ENCODE measurements at regions not wholly inside any gene's neighbourhood (a gene's known extent, or its start where the extent isn't known, plus 50 kb on each side); places are given as distances from the start of the nearest gene placed in this dataset.

DNA sequence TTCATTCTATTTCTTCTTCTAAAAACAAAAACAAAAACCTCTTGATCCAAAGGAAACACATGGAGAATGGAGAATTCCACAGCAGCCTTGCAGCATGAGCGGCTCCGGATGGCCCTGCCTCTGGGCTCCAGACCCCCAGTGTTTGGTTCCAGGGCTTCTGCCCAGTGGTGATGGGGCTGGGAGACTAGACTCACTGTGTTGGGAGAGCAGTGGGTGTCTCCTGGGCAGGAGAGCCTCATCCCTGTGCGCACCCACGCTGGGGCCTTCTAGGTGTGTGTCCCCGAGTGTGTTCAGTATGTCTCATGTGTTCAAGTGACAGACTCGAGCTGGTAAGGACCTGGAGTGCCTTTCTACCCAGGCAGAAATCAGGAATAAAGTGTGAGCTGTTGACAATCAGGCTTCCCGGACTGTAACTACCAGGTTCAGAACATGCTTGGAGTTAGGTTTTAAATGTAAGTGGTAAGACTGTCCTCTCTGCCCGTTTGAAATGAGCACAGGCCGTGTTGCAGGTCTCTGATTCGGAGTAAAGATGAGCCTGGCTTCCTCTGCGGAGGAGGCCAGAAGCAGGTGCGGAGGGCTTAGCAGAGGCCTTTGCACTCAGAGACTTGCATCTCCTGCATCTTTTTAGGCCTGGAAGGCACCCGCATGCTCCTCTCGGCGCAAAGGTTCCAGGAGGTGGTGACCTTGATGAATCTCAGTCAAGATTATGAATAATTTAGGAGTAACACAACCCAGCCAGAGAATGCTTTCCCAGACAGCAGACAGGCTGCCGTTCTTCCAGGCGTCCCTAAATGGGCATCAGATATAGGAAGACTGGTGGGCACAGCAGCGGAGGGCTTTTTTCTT lies 253.6 kb downstream of the CDH26 start:
- no peak for DNase-seq (ENCODE audit: extremely low read depth, low read depth)

DNA sequence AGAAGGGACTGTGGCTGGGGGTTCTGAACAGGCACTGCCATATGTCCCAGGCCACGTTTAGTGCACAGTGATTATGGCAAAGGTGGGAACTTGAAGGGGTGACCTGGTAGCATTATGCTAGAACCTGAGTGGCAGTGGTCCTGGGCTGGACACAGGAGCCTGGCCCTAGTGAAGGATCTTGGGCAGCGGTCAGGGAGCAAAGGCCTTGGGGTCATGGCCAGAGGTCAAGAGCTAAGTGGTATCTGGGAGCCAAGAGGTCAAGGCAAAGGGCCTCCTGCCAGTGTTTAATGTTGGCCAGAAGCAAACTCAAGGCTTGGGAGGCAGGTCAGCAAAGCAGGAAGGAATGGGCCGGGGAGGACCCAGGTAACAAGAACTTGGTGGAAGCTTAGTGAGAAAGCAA lies 254.5 kb downstream of the CDH26 start:
- DNase-seq (ENCODE audit: extremely low read depth, low read depth), result no peak

DNA sequence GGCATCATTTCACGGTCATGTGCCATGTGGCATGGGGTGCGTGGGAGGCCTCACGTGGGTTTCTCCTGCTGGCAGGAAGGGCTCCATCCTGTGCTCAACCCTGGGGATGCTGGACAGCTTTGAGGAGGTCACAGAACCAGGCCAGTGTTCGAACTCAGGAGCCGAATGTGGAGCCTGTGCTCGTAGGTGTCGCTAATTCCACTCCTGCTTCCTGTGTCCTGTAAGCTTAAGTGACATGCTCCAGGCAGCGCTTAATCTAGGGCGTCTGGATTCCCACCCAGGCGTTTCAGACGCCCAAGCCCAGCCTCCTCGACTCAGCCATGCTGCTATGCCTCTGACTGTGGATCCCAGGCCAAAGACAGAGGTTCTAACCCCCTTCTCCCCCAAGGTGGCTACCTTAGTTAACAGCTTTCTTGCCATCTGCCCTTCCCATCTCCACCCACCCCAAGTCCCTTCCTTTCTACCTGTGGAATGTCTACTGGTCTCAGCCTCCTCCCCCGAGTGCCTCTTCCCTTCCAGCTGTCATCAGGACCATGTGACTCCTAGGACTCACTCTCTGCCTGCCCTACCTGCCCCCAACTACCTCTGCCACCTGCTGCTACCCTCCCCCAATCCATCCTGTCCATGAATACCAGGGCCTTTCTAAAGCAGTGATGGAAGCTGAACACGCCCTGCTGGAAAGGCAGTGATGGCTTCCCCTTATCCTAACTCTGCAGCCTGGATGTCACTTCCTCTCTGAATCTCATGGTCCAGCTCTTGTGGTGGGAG lies 255.1 kb downstream of the CDH26 start:
- DNase-seq (ENCODE audit: extremely low read depth, low read depth), result no peak

DNA sequence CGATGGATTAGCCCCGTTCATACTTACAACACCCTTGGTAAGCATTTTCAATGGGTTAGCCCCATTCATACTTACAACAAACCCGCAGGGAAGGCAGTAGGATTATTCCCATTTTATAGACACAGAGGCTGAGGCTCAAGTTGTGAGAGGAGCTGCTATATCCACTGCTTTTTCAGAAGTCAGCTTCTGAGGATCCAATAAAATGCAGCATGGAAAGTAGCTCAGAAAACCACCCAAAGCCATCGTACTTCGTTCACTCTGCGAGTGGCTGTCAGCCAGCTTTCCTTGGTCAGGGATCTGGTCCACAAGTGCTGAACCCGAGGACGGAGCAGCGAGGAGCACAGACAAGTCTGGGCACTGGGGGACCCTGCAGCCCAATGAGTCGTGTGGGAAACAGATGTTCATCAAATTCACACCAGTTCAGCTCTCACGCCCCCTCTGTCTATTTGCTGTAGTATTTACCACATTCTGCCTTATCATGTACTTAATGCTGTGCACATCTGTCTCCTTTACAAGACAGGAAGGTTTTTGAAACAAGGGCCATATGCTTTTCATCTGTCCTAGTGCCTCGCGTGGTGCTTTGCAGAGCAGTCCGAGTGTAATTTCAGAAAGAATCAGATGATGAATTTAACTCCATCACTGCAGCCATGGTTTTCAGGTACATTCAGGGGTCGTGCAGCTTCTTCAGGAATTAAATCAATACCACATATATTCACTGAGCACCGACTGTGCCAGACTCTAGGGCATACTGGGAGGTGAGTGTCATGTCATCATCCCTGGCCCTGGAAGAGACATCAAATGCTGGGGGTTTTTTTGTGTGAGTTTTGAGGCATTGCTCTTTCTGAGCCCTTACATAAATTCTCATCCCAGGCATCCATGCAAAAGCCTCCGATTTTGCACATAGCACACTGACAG lies 256.9 kb downstream of the CDH26 start:
- DNase-seq (ENCODE audit: extremely low read depth, low read depth), result no peak

DNA sequence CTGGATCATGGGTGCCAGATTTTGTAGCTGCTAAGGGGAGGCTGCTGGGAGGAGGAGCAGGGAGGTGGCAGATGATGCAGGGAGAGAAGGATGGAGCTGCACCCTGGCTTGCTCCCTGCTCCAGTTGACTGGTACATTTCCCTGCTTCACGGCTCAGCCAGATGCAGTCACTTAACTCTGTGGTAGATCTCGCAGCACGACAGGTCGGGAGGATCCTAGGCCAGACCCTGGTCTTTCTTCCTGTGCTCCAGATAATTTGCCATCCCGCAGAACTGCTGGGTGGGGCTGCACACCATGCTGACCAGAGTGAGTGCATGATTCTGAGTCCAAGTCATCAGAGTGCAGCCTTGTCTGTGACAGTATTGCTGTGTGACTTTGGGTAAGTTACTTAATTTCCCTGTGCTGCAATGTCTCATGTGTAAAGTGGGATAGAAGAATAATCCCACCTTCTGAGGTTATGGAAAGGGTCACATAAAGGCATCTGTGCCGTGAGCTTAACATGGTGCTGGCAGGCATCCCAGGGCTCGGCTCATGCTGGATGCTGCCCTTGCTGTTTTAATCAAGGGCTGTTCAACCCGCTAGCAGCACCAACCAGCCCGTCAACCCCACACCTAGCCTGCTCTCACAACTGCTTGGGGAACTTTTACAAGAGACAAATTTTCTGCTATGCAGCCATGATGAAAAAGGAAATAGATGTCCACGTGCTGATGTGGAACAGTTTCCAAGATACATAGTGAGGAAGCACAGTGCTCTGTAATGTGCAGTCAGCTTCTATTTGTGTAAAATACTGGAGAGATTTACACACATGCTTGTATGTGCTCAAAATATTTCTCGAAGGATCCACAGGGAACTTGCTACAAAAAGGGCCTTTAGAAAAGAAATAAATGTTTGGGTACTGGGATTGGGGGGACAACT lies 257.9 kb downstream of the CDH26 start:
- no peak for DNase-seq (ENCODE audit: extremely low read depth, low read depth)

DNA sequence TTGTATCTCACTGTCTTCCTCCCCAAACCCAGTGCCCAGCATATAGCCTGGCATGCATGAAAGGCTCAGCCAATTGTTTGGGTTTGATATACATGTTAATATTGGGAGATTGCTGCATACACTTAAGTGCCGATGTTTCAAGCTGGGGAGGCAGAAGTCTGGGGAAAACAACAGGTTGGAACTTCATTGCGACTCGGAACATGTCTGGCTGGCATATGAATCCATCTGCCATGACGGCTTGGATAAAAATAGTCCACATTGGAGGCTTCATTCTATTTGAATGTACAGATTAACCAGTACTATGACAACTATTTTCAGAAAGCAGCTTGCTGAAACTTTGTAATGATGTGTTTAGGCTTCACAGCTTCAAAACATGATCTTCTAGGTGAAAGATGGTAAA lies 261.0 kb downstream of the CDH26 start:
- DNase-seq (ENCODE audit: extremely low read depth, low read depth), result no peak

DNA sequence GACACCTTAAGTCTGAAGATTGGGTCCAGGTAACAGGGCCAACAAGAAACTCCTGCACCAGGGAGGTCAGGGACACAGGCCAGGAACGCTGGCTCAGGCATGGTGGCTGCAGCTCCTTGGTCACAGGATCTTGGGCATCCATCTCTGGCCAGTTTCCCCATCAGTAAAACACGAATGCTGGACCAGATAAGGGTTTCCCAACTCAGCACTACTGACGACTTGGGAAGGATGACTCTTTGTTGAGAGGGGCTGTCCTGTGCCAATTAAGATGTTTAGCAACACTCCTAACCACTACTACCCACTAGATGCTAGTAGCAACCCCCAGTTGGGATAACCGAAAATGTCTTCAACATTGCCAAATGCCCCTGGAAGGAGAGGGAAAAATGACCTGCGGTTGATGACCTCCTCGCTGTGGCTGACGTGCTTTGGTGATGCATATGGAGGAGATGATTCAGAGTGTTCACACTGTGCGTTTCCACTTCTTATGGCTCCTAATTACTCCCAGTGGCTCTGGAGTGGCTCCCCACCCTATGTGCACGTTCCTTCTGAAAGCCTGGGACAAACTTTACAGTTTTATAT lies 261.9 kb downstream of the CDH26 start:
- DNase-seq (ENCODE audit: extremely low read depth, low read depth), result no peak

DNA sequence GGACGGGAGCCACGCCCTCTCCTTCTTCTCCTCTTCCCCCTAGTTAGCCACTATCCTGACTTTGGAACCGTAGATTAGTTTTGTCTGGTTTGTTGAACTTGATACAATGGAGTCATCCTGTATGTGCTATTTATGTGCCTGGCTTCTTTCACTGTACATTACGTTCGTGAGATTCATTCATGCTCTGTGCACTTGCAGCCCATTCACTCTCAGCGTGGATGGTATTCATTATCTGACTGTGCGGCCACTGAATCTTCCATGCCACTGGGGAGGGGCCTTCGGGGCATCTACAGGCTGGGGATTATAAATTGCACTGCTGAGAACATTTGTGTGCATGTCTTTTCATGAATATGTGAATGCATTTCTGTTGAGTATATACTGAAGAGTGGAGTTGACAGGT lies 262.5 kb downstream of the CDH26 start:
- DNase-seq (ENCODE audit: extremely low read depth, low read depth), result no peak

DNA sequence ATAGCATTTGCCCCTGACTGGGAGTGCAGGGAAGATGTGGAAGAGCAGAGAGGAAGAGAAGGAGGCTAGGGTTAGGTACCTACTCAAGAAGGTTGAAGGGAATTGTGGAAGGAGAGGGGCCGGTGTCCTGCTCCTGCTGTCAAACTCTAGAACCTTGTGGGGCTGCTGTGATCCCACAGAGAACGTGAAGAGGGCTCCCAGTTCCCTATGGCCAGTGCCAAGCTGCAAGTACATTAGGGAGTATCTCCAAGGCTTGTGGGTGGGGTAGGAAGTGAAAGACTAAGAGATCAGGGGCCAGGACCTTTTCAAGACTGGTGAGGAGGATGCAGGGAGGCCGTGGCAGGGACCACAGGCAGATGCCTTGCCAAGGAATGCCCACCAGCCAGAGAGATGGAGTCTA lies 263.4 kb downstream of the CDH26 start:
- no peak for DNase-seq (ENCODE audit: extremely low read depth, low read depth)

DNA sequence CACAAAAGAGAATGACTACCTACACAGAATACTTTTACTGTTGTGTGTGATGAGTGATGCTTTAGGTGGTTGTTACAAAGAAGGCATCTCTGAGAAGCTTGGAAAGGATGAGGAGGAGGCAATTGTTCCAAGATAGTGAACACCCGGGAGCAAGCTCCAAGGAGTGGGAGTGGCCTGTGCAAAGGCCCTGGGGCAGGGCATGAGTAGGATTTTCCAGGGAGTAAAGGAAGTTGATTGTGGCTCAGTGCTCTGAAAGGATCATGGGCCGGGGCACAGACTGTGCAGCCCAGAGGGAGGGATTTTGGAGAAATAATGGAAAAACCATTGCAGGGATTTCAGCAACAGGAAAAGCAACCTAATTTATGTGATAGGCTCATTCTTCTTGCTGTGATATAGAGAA lies 264.3 kb downstream of the CDH26 start:
- no peak for DNase-seq (ENCODE audit: extremely low read depth, low read depth)

DNA sequence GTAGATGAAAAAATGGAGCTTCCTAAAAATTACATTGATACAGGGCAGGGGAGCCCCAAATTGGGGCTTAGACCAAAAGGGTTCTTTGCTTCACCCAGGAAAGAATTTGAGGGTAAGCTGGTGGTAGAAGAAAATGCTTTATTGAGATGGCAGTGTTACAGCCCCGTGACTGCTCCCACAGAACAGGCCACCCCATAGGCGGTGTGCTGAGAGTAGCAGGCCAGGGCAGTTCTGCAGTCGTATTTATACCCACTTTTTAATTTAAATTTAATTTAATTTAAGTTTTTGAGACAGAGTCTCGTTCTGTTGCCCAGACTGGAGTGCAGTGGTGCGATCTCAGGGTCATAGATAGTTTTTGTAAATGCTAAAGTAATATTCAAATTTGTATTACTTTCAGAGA lies 265.0 kb downstream of the CDH26 start:
- DNase-seq (ENCODE audit: extremely low read depth, low read depth), result no peak

DNA sequence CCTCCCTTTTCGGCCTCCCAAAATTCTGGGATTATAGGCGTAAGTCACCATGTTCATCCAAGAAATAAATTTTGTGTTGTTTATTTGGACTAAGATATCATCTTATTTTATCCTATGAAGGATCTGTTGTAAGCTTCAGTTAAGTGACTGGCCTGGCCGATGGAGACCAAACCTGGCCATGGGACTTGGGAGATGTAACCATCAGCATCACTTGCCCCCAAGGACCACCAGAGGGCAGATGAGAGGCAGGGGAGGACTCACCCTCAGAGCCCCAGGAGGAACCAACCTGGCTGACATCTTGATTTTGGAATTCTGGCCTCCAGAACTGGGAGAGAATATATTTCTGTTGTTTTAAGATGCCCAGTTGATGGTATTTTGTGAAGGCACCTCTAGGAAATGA lies 266.7 kb downstream of the CDH26 start:
- no peak for DNase-seq (ENCODE audit: extremely low read depth, low read depth)

DNA sequence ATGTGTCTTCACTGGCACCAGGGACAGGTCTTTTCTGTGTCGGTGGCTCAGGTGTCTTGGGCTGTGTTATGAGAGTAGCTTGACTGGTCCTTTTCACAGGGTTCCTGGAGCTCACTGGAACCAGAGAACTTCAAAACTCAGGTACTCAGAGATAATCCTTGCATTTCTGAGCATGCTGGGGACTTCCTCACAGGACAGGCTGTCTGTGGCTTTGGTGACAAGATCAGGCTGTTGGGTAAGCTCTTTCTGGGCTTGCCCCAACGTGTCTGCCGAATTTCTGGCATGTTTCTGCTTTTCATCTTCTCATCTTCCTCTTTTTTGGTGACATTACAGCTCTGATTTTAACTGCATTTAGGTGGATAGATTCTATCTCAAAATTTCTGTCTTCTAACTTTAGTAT lies 270.0 kb downstream of the CDH26 start:
- no peak for DNase-seq (ENCODE audit: extremely low read depth, low read depth)

DNA sequence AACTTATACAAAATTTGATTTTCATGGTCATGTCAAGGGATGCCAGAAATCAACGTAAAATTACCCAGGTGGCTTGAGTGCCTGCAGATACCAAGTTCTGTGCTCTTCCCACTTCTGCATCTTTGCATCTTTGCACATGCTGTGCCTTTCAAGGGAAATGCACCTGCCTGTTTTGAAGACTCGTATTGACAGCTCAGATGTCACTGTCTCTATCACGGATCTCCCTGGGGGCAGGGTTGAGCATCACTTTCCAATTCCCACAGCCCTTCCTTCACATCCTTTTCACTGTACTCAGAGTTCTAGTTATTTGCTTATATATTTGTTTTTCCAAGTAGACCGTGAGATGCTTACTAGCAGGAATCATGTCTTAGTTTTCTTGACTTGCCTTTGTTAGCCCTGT lies 274.2 kb downstream of the CDH26 start:
- DNase-seq (ENCODE audit: extremely low read depth, low read depth), result no peak

DNA sequence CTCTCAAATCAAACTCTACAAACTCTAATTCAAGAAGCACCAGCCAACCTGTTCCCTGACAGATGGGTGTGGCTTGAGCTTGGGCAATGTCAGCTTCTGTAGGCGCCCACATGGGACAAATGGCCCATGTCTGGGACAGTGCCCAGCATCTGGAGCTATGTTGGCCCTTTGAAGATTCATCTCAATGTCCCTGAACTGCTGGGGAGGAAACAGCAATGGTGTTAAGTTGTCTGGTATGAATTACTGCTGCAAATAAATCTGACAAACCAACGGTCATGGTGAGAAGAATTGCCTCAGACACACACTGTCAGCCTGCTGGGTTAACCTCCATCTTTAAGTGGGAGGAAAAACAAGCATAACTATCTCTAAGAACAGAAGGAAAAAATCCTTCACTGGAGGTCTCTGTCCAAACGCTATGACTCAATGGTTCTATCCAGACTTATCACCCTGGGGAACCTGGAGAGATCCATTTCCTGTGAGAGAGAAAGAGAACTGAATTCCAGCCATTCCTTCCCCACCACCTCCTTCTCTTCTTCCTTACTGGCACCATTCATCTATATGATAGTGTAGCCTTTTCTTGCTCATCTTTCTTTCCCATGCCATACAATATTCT lies 274.9 kb downstream of the CDH26 start:
- DNase-seq (ENCODE audit: extremely low read depth, low read depth), result no peak

DNA sequence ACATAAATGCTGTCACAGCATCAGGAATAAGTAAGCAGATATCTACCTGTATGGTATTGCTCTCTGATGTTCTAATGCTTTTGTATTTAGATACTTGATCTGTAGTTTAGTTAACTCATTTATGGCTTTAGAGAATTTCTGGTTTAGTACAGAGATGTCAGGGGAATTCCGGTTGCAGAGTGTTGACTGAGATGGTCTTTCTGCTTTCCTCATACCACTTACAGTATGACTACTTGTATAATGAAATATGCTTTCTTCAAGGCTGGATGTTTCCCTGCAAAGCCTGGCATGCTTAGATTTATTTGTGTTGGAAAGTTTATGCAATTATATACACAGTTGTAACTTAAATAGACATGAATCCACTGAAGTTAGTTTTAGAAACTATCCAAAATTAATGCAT lies 278.4 kb downstream of the CDH26 start:
- DNase-seq (ENCODE audit: extremely low read depth, low read depth), result no peak

DNA sequence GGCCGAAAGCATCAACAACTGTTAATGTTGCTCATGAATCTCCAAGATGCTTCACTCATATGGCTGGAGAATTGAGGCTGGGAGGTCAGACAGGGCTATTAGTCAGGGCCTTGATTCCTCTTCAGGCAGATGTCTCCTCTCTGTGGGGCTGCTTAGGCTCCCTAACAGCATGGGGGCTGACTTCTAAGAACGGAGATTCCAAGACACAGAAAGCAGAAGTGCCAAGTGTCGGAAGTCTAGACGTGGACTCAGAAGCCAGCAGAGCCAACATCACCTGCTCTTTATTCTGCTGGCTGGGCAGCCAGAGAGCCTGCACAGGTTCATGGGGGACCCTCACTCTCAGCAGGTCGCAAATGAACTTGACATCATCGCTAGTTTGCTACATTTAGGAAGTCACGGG lies 279.8 kb downstream of the CDH26 start:
- DNase-seq (ENCODE audit: extremely low read depth, low read depth), result no peak

DNA sequence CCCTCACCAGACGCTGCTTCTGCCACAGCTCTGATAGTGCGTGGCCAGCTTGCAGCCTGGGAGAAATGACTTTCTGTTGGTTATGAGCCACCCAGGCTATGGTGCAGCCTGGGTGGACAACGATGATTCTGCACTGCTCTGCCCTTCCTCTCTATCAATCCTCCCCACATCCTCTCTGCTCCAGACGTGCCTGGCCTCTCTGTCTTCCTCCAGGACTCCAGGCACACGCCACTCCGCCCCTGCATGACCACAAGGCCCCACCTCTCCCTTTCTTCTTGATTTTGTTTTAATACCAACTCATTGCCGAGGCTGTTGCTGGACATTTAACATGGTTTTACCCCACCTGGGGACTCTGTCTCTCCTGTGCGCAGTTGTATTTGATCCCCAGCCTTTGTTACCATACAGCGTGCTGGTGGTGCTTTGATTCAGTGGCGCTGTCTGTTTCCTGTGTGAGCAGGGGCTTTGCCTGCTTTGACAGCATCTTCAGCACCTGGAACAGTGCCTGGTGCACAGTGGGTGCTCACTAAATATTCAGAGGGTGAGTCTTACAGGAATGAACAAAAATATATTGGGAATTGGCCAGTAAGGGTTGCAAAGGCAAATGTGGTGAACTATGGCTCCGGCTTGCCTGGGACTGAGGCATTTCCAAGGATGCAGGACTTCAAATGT lies 280.9 kb downstream of the CDH26 start:
- DNase-seq (ENCODE audit: extremely low read depth, low read depth), result no peak

DNA sequence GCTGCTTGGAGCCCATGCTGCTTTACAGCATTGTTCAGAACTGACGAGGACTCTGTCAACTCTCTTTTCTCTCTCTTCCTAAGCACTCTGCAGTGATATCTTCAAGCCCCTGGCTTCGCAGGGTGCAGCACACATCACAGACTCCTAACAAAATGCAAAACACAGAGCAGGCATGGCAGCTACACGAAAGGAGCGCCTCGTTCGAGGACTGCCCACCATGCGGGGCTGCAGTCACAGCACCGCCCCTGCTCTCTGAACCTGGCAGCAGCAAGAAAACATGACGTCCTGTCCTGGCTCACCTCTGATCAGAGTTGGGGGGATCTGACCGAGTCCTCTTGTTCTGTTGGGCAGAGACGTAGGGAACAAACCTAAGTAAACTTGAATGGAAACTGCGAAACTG lies 281.7 kb downstream of the CDH26 start:
- DNase-seq (ENCODE audit: extremely low read depth, low read depth), result no peak

Measured in NCI-H460 (cell line).